T1000 (cell line): ENCODE measurements at regions not wholly inside any gene's neighbourhood (a gene's known extent, or its start where the extent isn't known, plus 50 kb on each side); places are given as distances from the start of the nearest gene placed in this dataset.

Experiments
- DNase-seq: peaks from one replicate; lab custom pipeline; 2025; ENCODE audit warnings: mixed read lengths; lab: John Stamatoyannopoulos, UW

GRCh38 chr5:68379275-68380036 is 163.9 kb downstream of the PIK3R1 start:
- no peak for DNase-seq

GRCh38 chr5:68380078-68380477 is 164.5 kb downstream of the PIK3R1 start:
- DNase-seq = no peak

- no peak for DNase-seq
Observed at GRCh38 chr5:68381060-68381459, 165.5 kb downstream of the PIK3R1 start.

GRCh38 chr5:68381909-68382308 is 166.4 kb downstream of the PIK3R1 start:
- DNase-seq = no peak

GRCh38 chr5:68382640-68383039 is 167.1 kb downstream of the PIK3R1 start:
- no peak for DNase-seq

GRCh38 chr5:68383888-68384310 is 168.3 kb downstream of the PIK3R1 start:
- DNase-seq = no peak

GRCh38 chr5:68384936-68385594 is 169.5 kb downstream of the PIK3R1 start:
- no peak for DNase-seq

- DNase-seq = no peak
Observed at GRCh38 chr5:68385936-68386335, 170.4 kb downstream of the PIK3R1 start.

- DNase-seq = no peak
Observed at GRCh38 chr5:68387074-68387796, 171.7 kb downstream of the PIK3R1 start.

- no peak for DNase-seq
Observed at GRCh38 chr5:68389618-68390017, 174.1 kb downstream of the PIK3R1 start.

- DNase-seq = no peak
Observed at GRCh38 chr5:68392617-68393016, 177.1 kb downstream of the PIK3R1 start.

GRCh38 chr5:68395302-68395701 is 179.7 kb downstream of the PIK3R1 start:
- no peak for DNase-seq

GRCh38 chr5:68395926-68396511 is 180.5 kb downstream of the PIK3R1 start:
- DNase-seq = no peak

GRCh38 chr5:68396722-68397121 is 181.2 kb downstream of the PIK3R1 start:
- DNase-seq = no peak

GRCh38 chr5:68398146-68398812 is 182.7 kb downstream of the PIK3R1 start:
- no peak for DNase-seq

GRCh38 chr5:68403301-68403700 is 187.7 kb downstream of the PIK3R1 start:
- no peak for DNase-seq

- no peak for DNase-seq
Observed at GRCh38 chr5:68404246-68404645, 188.7 kb downstream of the PIK3R1 start.

GRCh38 chr5:68405026-68405684 is 189.6 kb downstream of the PIK3R1 start:
- no peak for DNase-seq

GRCh38 chr5:68405784-68406743 is 190.5 kb downstream of the PIK3R1 start:
- DNase-seq = no peak

GRCh38 chr5:68406767-68407241 is 191.2 kb downstream of the PIK3R1 start:
- DNase-seq = no peak
